ENCODE measurements at regions not wholly inside any gene's neighbourhood (a gene's known extent, or its start where the extent isn't known, plus 50 kb on each side); places are given as distances from the start of the nearest gene placed in this dataset.

- no peak overlapping the region for H3K4me3 ChIP-seq (ENCODE audit: low read depth, low read length)
- TF ChIP-seq, protein P1, sequence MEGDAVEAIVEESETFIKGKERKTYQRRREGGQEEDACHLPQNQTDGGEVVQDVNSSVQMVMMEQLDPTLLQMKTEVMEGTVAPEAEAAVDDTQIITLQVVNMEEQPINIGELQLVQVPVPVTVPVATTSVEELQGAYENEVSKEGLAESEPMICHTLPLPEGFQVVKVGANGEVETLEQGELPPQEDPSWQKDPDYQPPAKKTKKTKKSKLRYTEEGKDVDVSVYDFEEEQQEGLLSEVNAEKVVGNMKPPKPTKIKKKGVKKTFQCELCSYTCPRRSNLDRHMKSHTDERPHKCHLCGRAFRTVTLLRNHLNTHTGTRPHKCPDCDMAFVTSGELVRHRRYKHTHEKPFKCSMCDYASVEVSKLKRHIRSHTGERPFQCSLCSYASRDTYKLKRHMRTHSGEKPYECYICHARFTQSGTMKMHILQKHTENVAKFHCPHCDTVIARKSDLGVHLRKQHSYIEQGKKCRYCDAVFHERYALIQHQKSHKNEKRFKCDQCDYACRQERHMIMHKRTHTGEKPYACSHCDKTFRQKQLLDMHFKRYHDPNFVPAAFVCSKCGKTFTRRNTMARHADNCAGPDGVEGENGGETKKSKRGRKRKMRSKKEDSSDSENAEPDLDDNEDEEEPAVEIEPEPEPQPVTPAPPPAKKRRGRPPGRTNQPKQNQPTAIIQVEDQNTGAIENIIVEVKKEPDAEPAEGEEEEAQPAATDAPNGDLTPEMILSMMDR (IDR thresholded peaks at IDR 0.05; ENCODE audit: low read depth, low read length): no peak
Measured at GRCh38 chr16:54779549-54779948, 151.1 kb upstream of the IRX5 start.

DNA sequence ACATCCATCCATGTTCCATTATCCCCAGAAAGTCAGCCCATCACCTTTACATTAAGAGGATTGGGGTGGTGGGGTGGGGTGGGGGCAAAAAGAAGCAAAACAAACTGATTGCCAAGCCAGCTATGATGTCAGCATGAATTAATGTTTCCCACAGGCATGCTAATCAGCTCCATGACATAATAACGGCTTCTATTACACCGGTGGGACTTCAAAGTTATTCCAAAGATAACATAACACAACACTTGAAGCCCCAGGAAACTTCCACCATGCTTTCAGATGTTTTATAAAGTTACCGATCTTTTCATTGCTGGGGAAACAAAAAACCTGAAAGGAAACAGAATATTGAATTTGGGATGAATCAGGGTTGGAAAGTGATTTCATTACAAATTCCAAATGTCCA, 155.9 kb upstream of the IRX5 start:
- TF ChIP-seq, protein P1 (IDR thresholded peaks at IDR 0.05; ENCODE audit: low read depth, low read length): no peak
- no peak overlapping the region for H3K4me3 ChIP-seq (ENCODE audit: low read depth, low read length)

DNA sequence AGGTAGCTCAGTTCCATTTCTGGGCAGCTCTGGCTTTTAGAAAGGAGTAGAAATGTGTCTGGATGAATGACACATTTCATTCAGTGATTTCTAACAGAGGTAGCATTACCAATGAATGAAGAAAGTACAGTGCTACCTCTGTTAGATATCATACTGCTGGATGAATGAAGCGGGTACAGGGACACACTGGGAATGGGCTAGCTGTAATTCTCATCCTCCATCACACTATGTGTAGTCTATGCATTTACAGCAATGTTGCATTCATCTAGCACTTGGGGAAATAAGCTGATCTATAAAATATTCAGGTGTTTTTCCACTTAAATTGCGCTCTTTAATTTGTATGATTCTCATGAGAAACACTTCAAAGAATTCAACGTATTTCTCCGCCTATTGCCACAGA, 158.3 kb upstream of the IRX5 start:
- H3K4me3 ChIP-seq (ENCODE audit: low read depth, low read length): no peak overlapping the region
- TF ChIP-seq, protein P1 (IDR thresholded peaks at IDR 0.05; ENCODE audit: low read depth, low read length): no peak

DNA sequence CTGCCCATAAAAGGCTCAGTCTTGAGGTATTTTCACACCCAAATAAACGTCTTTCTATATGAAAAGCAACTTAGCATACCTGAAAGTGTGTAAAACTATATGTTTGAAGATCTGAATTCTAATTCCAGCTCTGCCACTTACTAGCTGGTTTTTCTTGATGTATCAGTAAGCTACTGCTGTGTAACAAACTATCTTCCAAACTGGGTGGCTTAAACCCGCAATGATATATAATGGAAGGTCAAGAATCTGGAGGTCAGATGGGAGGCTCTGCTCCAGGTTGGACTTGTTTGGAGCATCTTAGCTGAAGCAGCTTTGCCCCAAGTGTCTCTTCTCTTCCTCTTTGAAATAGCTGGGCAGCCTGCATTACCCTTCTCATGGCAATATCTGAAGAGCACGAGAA, 164.3 kb upstream of the IRX5 start:
- TF ChIP-seq, protein P1 (IDR thresholded peaks at IDR 0.05; ENCODE audit: low read depth, low read length): no peak
- H3K4me3 ChIP-seq (ENCODE audit: low read depth, low read length): no peak overlapping the region

GRCh38 chr16:54750249-54750648, 180.4 kb upstream of the IRX5 start:
- TF ChIP-seq, protein P1 (IDR thresholded peaks at IDR 0.05; ENCODE audit: low read depth, low read length): no peak
- no peak overlapping the region for H3K4me3 ChIP-seq (ENCODE audit: low read depth, low read length)

DNA sequence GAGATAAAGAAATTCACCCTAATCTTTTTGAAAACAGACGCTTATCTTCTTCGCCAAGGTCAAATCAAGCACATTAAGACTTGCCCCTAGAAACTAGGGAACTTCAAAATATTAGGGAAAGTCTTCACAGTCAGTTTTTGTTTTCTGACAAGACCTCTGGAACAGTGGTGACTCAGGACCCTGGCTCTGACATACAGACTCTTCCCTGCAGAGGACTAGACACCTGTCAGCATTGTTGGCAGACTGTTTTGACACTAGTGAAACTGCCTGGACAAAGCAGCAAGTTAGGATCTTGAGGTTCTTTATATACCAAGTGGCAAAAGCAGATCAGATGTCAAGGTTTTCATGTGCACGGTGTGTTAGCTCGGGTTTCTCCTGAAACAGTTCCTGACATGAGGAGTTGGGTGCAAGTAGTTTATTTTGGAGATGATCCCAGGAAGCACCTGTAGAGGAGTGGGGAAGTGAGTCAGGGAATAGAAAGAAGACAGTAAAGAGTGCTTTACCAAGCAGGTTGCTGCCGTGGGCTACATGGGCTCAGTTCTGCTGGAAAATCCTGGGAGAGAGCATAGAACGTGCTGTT, 182.0 kb upstream of the IRX5 start:
- TF ChIP-seq, protein P1 (IDR thresholded peaks at IDR 0.05; ENCODE audit: low read depth, low read length): no peak
- no peak overlapping the region for H3K4me3 ChIP-seq (ENCODE audit: low read depth, low read length)

DNA sequence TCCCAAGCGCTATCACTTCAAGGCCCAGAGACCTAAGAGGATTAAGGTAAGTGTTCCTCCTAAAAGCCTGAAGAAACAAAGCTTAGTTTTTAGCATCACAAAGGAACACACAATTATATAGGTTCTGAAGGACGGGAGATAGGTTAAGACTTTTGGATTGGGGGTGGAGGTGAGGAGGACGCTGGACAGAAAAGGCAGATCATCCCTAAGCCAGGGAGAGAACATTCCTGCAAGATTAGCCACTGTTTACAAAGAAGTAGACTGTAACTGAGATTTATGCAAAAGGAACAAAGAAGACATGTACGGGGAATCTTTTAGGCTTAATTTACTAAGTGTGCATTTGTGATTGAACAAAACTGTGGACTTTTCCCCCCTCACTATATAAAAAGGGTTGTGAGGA, 184.1 kb upstream of the IRX5 start:
- TF ChIP-seq, protein P1 (IDR thresholded peaks at IDR 0.05; ENCODE audit: low read depth, low read length): no peak
- H3K4me3 ChIP-seq (ENCODE audit: low read depth, low read length): no peak overlapping the region

Data from WI38 (cell line).